SU-DHL-6 (cell line): ENCODE measurements at regions not wholly inside any gene's neighbourhood (a gene's known extent, or its start where the extent isn't known, plus 50 kb on each side); places are given as distances from the start of the nearest gene placed in this dataset.

Source experiments
- H2AFZ ChIP-seq: fragments of 200-600 bp; sonication (generic); 2 replicates; pipeline ENCODE4 v1.6.1; 2014; ENCODE audit warnings: low read depth, mild to moderate bottlenecking, moderate library complexity, mixed read lengths, antibody characterized with exemption, low read length; ENCODE audit not compliant: severe bottlenecking
- H3F3A ChIP-seq: fragments of 200-600 bp; shearing (Covaris generic); 2 replicates; pipeline ENCODE4 v1.6.0; 2016; ENCODE audit warnings: antibody characterized with exemption, mild to moderate bottlenecking; ENCODE audit not compliant: insufficient read depth
- H3K27ac ChIP-seq: fragments of 200-600 bp; sonication (generic); 2 replicates; pipeline ENCODE4 v1.5.1; 2016; ENCODE audit warnings: low read depth, mild to moderate bottlenecking, low read length, moderate library complexity, mixed read lengths
- H3K27me3 ChIP-seq: fragments of 200-600 bp; sonication (generic), shearing (Covaris generic); 2 replicates; pipeline ENCODE4 v1.6.0; 2014; ENCODE audit warnings: mild to moderate bottlenecking, low read length
- H3K36me3 ChIP-seq: fragments of 200-600 bp; sonication (generic); 2 replicates; pipeline ENCODE4 v1.6.1; 2014; ENCODE audit warnings: mild to moderate bottlenecking, low read length, mixed read lengths
- H3K4me2 ChIP-seq: fragments of 300-600, 200-600 bp; shearing (Covaris generic), sonication (generic); 2 replicates; pipeline ENCODE4 v1.6.0; 2014; ENCODE audit warnings: low read length, low read depth, mild to moderate bottlenecking; ENCODE audit not compliant: poor library complexity, severe bottlenecking
- H3K4me3 ChIP-seq: fragments of 200-600 bp; sonication (generic); 2 replicates; pipeline ENCODE4 v1.5.1; 2014; ENCODE audit warnings: antibody characterized with exemption, low read length, mild to moderate bottlenecking, mixed read lengths; ENCODE audit not compliant: insufficient read depth, poor library complexity, severe bottlenecking
- H3K79me2 ChIP-seq: fragments of 200-600 bp; sonication (generic); 2 replicates; pipeline ENCODE4 v1.6.1; 2014; ENCODE audit warnings: mild to moderate bottlenecking, low read length, moderate library complexity; ENCODE audit not compliant: insufficient read depth
- H3K9ac ChIP-seq: fragments of 200-600 bp; sonication (generic); 2 replicates; pipeline ENCODE4 v1.7.0; 2014; ENCODE audit warnings: mild to moderate bottlenecking, low read length
- H3K9me2 ChIP-seq: fragments of 200-600 bp; sonication (generic); replicated peaks from 2 replicates; pipeline ENCODE4 v1.6.1; 2014; ENCODE audit warnings: low read length; ENCODE audit not compliant: insufficient read depth
- H3K9me3 ChIP-seq: fragments of 200-600 bp; sonication (generic); 2 replicates; pipeline ENCODE4 v1.6.1; 2014; ENCODE audit warnings: low read length, mixed read lengths; ENCODE audit not compliant: insufficient read depth
- H4K20me1 ChIP-seq: fragments of 200-600 bp; sonication (generic); 2 replicates; pipeline ENCODE4 v1.6.1; 2014; ENCODE audit warnings: low read depth, mild to moderate bottlenecking, antibody characterized with exemption, low read length, moderate library complexity, mixed read lengths
- EZH2phosphoT487 ChIP-seq: fragments of 200-600 bp; sonication (generic), shearing (Covaris generic); conservative IDR thresholded peaks from 2 replicates; pipeline ENCODE4 v1.6.1; 2018; ENCODE audit warnings: mild to moderate bottlenecking, antibody characterized with exemption, low read length, moderate library complexity, mixed read lengths
- TF ChIP-seq, protein P1 (sequence below): fragments of 200-600 bp; sonication (generic); IDR thresholded peaks from one replicate; pipeline ENCODE4 v1.5.1; 2017; ENCODE audit warnings: antibody characterized with exemption, mild to moderate bottlenecking, low read length, moderate library complexity; ENCODE audit not compliant: insufficient read depth, poor library complexity, severe bottlenecking

DNA sequence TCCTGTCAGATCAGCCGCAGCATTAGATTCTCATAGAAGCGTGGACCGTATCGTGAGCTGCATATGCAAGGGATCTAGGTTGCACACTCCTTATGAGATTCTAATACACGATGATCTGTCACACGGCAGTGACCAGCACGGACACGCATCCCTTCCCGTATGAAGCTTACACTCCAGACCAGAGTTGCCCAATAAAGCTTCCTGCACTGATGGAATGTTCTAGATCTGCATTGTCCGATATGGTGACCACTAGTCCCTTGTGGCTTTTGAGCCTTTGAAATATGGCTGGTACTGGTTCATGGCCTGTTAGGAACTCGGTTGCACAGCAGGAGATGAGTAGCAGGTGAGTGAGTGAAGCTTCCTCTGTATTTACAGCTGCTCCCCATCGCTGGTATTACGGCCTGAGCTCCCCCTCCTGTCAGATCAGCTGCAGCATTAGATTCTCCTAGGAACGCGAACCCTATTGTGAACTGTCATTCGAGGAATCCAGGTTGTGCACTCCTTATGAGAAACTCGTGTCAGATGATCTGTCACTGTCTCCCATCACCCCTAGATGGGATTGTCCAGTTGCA, 49.8 kb upstream of the ZCCHC14 start:
- H3K4me3 ChIP-seq: no peak overlapping the region
- H3K9me2 ChIP-seq: no peaks in the 10 kb centered on the region
- no peak overlapping the region for H3K9ac ChIP-seq
- H4K20me1 ChIP-seq: no peaks in the 10 kb centered on the region
- H3K27me3 ChIP-seq: no peaks in the 10 kb centered on the region
- no peak overlapping the region for H3K4me2 ChIP-seq
- no peak overlapping the region for H3K27ac ChIP-seq
- H3K9me3 ChIP-seq: no peaks in the 10 kb centered on the region
- TF ChIP-seq, protein P1, sequence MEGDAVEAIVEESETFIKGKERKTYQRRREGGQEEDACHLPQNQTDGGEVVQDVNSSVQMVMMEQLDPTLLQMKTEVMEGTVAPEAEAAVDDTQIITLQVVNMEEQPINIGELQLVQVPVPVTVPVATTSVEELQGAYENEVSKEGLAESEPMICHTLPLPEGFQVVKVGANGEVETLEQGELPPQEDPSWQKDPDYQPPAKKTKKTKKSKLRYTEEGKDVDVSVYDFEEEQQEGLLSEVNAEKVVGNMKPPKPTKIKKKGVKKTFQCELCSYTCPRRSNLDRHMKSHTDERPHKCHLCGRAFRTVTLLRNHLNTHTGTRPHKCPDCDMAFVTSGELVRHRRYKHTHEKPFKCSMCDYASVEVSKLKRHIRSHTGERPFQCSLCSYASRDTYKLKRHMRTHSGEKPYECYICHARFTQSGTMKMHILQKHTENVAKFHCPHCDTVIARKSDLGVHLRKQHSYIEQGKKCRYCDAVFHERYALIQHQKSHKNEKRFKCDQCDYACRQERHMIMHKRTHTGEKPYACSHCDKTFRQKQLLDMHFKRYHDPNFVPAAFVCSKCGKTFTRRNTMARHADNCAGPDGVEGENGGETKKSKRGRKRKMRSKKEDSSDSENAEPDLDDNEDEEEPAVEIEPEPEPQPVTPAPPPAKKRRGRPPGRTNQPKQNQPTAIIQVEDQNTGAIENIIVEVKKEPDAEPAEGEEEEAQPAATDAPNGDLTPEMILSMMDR: no peak
- no peak for TF ChIP-seq EZH2phosphoT487
- H3K36me3 ChIP-seq: no peaks in the 10 kb centered on the region
- no peaks in the 10 kb centered on the region for H3K79me2 ChIP-seq
- H3F3A ChIP-seq: no peaks in the 10 kb centered on the region
- no peak overlapping the region for H2AFZ ChIP-seq
